Left ventricle myocardium inferior (tissue), 1 donor: ENCODE measurements at regions not wholly inside any gene's neighbourhood (a gene's known extent, or its start where the extent isn't known, plus 50 kb on each side); places are given as distances from the start of the nearest gene placed in this dataset.

Experiments used
- DNase-seq: peaks from one replicate; pipeline ENCODE4 v3.0.0-alpha.2; 2020
- H3K27ac ChIP-seq: fragments of 200-600 bp; replicated peaks from 2 replicates; pipeline ENCODE4 v1.8.0; 2021
- H3K27me3 ChIP-seq: fragments of 200-600 bp; 2 replicates; pipeline ENCODE4 v1.8.0; 2021; ENCODE audit warnings: low read depth
- H3K36me3 ChIP-seq: fragments of 200-600 bp; 2 replicates; pipeline ENCODE4 v1.8.0; 2021
- H3K4me1 ChIP-seq: fragments of 200-600 bp; 2 replicates; pipeline ENCODE4 v1.8.0; 2021
- H3K4me3 ChIP-seq: fragments of 200-600 bp; 2 replicates; pipeline ENCODE4 v1.8.0; 2021; ENCODE audit warnings: mild to moderate bottlenecking, moderate library complexity
- H3K9me3 ChIP-seq: fragments of 200-600 bp; replicated peaks from 2 replicates; pipeline ENCODE4 v1.8.0; 2021
- intact Hi-C: fragments of 100-400 bp; cut with micrococcal nuclease; formaldehyde crosslinking; loops from one replicate; pipeline ENCODE4 v1.11.0; 2022
- TF ChIP-seq, protein P1 (sequence below): fragments of 200-600 bp; IDR thresholded peaks from 2 replicates; pipeline ENCODE4 v1.8.0; 2021; ENCODE audit warnings: antibody characterized with exemption, mild to moderate bottlenecking, borderline replicate concordance
- donor health status: DM: no; HTN: yes; CAD: no; lungs with severe emphysema.

- no peaks in the 10 kb centered on the region for H3K36me3 ChIP-seq
- H3K4me3 ChIP-seq: no peak overlapping the region
- H3K4me1 ChIP-seq: no peaks in the 10 kb centered on the region
- H3K27me3 ChIP-seq: no peaks in the 10 kb centered on the region
- no peak for DNase-seq
- H3K9me3 ChIP-seq: no peaks in the 10 kb centered on the region
- intact Hi-C loops: no loop called here
- H3K27ac ChIP-seq: no peak overlapping the region
- TF ChIP-seq, protein P1, sequence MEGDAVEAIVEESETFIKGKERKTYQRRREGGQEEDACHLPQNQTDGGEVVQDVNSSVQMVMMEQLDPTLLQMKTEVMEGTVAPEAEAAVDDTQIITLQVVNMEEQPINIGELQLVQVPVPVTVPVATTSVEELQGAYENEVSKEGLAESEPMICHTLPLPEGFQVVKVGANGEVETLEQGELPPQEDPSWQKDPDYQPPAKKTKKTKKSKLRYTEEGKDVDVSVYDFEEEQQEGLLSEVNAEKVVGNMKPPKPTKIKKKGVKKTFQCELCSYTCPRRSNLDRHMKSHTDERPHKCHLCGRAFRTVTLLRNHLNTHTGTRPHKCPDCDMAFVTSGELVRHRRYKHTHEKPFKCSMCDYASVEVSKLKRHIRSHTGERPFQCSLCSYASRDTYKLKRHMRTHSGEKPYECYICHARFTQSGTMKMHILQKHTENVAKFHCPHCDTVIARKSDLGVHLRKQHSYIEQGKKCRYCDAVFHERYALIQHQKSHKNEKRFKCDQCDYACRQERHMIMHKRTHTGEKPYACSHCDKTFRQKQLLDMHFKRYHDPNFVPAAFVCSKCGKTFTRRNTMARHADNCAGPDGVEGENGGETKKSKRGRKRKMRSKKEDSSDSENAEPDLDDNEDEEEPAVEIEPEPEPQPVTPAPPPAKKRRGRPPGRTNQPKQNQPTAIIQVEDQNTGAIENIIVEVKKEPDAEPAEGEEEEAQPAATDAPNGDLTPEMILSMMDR: no peak
These were observed 389.3 kb upstream of the EPHA5 start for GRCh38 chr4:66059556-66059955.

DNA sequence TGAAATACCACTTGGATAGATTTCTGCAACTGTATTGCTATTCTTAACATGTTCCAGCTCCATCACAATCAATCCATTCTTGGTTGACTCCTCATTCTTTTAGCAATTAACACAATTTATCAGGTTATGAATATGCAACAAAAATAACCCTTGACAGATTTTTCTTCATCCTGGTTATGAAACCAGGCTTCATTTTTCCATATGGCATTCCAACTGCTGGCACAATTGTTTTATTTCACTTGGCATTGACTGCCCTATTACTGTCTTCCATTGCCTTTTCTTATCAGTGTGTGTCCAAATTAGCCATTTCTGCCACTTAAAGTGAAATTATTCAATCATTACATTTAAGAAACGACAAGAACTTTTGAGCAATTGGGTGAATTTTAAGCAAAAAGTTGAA is 388.8 kb upstream of the EPHA5 start:
- TF ChIP-seq, protein P1: no peak
- no peak for DNase-seq
- intact Hi-C loops: no loop called here
- Histone ChIP-seq H3K9me3 (no peaks in the 10 kb centered on the region), H3K27me3 (no peaks in the 10 kb centered on the region), H3K4me3 (no peak overlapping the region), H3K4me1 (no peaks in the 10 kb centered on the region), H3K36me3 (no peaks in the 10 kb centered on the region), H3K27ac (no peak overlapping the region)

DNA sequence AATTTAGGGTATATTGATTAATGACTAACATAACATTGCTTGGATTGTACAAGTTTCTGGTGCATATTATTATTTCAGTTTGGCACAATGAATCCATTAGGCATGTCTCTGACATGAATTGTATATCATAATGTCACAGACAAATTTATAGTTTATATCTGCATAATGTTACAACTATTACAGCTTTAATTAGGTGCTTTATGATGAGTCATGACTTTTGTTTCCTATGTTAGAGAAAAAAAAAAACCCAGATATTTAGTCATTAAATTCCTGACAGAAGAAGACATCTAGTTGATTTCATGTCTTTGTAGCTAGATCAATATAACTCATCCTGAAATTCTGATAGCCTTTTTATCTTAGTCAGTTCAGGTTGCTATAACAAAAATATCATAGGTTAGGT is 385.7 kb upstream of the EPHA5 start:
- TF ChIP-seq, protein P1: no peak
- intact Hi-C loops: no loop called here
- DNase-seq: no peak
- H3K36me3 ChIP-seq: no peaks in the 10 kb centered on the region
- no peak overlapping the region for H3K27ac ChIP-seq
- no peaks in the 10 kb centered on the region for H3K4me1 ChIP-seq
- H3K9me3 ChIP-seq: no peaks in the 10 kb centered on the region
- no peak overlapping the region for H3K4me3 ChIP-seq
- H3K27me3 ChIP-seq: no peaks in the 10 kb centered on the region

GRCh38 chr4:66052426-66052825 is 382.1 kb upstream of the EPHA5 start:
- no peaks in the 10 kb centered on the region for H3K27me3 ChIP-seq
- no peak overlapping the region for H3K4me3 ChIP-seq
- TF ChIP-seq, protein P1: no peak
- intact Hi-C loops: no loop called here
- H3K4me1 ChIP-seq: no peaks in the 10 kb centered on the region
- H3K36me3 ChIP-seq: no peaks in the 10 kb centered on the region
- H3K9me3 ChIP-seq: no peaks in the 10 kb centered on the region
- no peak for DNase-seq
- H3K27ac ChIP-seq: no peak overlapping the region

- no peaks in the 10 kb centered on the region for H3K4me1 ChIP-seq
- intact Hi-C loops: no loop called here
These were observed 378.6 kb upstream of the EPHA5 start for GRCh38 chr4:66048861-66049260.

More at GRCh38 chr4:66048861-66049260, 378.6 kb upstream of the EPHA5 start:
- Histone ChIP-seq H3K27me3 (no peaks in the 10 kb centered on the region), H3K9me3 (no peaks in the 10 kb centered on the region), H3K27ac (no peak overlapping the region), H3K36me3 (no peaks in the 10 kb centered on the region), H3K4me3 (no peak overlapping the region)
- TF ChIP-seq, protein P1: no peak
- no peak for DNase-seq
